ENCODE measurements at regions not wholly inside any gene's neighbourhood (a gene's known extent, or its start where the extent isn't known, plus 50 kb on each side); places are given as distances from the start of the nearest gene placed in this dataset.

- TF ChIP-seq CTCF (IDR thresholded peaks at IDR 0.05), result no peak
- TF ChIP-seq POLR2AphosphoS5 (IDR thresholded peaks at IDR 0.05), result no peak
Measured at GRCh38 chr18:43559507-43559906, 282.2 kb upstream of the SYT4 start.
